ENCODE measurements at regions not wholly inside any gene's neighbourhood (a gene's known extent, or its start where the extent isn't known, plus 50 kb on each side); places are given as distances from the start of the nearest gene placed in this dataset.

DNA sequence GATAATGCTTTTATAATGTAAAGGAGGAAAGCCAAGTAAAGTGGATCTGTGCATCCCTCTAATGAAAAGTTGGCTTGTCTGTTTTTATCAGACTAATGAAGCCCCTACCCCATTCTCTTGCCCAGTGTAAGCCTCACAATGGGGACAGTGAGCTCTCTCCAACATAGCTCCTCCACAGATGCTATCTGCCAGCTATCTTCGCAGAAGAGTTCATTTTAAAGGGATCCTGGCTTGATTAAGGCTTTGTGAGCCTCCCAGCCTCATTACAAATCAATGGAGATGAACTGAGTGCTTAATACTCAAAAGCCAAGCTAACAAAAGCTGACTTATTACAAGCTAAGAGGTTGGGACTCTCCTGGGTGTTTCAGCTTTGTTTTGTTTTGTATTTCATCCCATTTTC lies 514.7 kb downstream of the NUF2 start:
- TF ChIP-seq, protein P1, sequence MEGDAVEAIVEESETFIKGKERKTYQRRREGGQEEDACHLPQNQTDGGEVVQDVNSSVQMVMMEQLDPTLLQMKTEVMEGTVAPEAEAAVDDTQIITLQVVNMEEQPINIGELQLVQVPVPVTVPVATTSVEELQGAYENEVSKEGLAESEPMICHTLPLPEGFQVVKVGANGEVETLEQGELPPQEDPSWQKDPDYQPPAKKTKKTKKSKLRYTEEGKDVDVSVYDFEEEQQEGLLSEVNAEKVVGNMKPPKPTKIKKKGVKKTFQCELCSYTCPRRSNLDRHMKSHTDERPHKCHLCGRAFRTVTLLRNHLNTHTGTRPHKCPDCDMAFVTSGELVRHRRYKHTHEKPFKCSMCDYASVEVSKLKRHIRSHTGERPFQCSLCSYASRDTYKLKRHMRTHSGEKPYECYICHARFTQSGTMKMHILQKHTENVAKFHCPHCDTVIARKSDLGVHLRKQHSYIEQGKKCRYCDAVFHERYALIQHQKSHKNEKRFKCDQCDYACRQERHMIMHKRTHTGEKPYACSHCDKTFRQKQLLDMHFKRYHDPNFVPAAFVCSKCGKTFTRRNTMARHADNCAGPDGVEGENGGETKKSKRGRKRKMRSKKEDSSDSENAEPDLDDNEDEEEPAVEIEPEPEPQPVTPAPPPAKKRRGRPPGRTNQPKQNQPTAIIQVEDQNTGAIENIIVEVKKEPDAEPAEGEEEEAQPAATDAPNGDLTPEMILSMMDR (IDR thresholded peaks at IDR 0.05) = no peak
- TF ChIP-seq POLR2AphosphoS5 (IDR thresholded peaks at IDR 0.05) (no peak), POLR2A (IDR thresholded peaks at IDR 0.05) (no peak), EP300 (IDR thresholded peaks at IDR 0.05) (no peak)

Measured in upper lobe of left lung (tissue), 4 donors.